ENCODE measurements at regions not wholly inside any gene's neighbourhood (a gene's known extent, or its start where the extent isn't known, plus 50 kb on each side); places are given as distances from the start of the nearest gene placed in this dataset.

GRCh38 chr10:110355141-110355831, 50.6 kb upstream of the SMNDC1 start:
- Mint-ChIP-seq H3K4me1 (peaks cover 83% of the 10 kb centered on the region), H3K36me3 (peaks cover 25% of the 10 kb centered on the region), H3K9me3 (no peaks in the 10 kb centered on the region), H3K27ac (peak overlapping the region; percentile 97), H3K4me3 (peak overlapping the region; percentile 82)
- ATAC-seq (no peak), DNase-seq (ENCODE audit: low spot score in 2 of 2) (peak in 1 of 2 donors; percentile 60)

- peaks cover 25% of the 10 kb centered on the region for H3K36me3 Mint-ChIP-seq
These were observed 51.4 kb upstream of the SMNDC1 start for GRCh38 chr10:110355922-110356627.

GRCh38 chr10:110356628-110357245, 52.0 kb upstream of the SMNDC1 start:
- DNase-seq (ENCODE audit: low spot score in 2 of 2) (peak; percentile 66 to 88), ATAC-seq (peak; percentile 75)
- Mint-ChIP-seq H3K9me3 (no peaks in the 10 kb centered on the region), H3K4me1 (peaks cover 91% of the 10 kb centered on the region), H3K27ac (peak overlapping the region; percentile 97), H3K4me3 (peak overlapping the region; percentile 82), H3K36me3 (peaks cover 25% of the 10 kb centered on the region)

More at GRCh38 chr10:110355922-110356627, 51.4 kb upstream of the SMNDC1 start:
- peak overlapping the region; percentile 82 for H3K4me3 Mint-ChIP-seq
- no peaks in the 10 kb centered on the region for H3K9me3 Mint-ChIP-seq
- peak in 1 of 2 donors; percentile 64 for DNase-seq (ENCODE audit: low spot score in 2 of 2)
- no peak for ATAC-seq
- peak overlapping the region; percentile 97 for H3K27ac Mint-ChIP-seq
- peaks cover 86% of the 10 kb centered on the region for H3K4me1 Mint-ChIP-seq

- no peaks in the 10 kb centered on the region for H3K9me3 Mint-ChIP-seq
- H3K27ac Mint-ChIP-seq, result peak overlapping the region; percentile 97
- peak overlapping the region; percentile 82 for H3K4me3 Mint-ChIP-seq
- DNase-seq (ENCODE audit: low spot score in 2 of 2), result peak; percentile 50 to 82
- peaks cover 92% of the 10 kb centered on the region for H3K4me1 Mint-ChIP-seq
- H3K36me3 Mint-ChIP-seq, result peaks cover 25% of the 10 kb centered on the region
- ATAC-seq, result peak; percentile 60
These were observed 52.6 kb upstream of the SMNDC1 start for GRCh38 chr10:110357252-110357780.

- Mint-ChIP-seq H3K27ac (peak overlapping the region; percentile 97), H3K4me3 (peak overlapping the region; percentile 82), H3K4me1 (peaks cover 89% of the 10 kb centered on the region), H3K9me3 (no peaks in the 10 kb centered on the region), H3K36me3 (peaks cover 25% of the 10 kb centered on the region)
- DNase-seq (ENCODE audit: low spot score in 2 of 2) (no peak), ATAC-seq (no peak)
These were observed 53.2 kb upstream of the SMNDC1 start for GRCh38 chr10:110357871-110358270.

- Mint-ChIP-seq H3K9me3 (no peaks in the 10 kb centered on the region), H3K4me1 (peaks cover 88% of the 10 kb centered on the region), H3K27ac (peak overlapping the region; percentile 97), H3K4me3 (peak overlapping the region; percentile 82), H3K36me3 (peaks cover 23% of the 10 kb centered on the region)
- DNase-seq (ENCODE audit: low spot score in 2 of 2) (no peak), ATAC-seq (no peak)
These were observed 53.6 kb upstream of the SMNDC1 start for GRCh38 chr10:110358278-110358677.

- Mint-ChIP-seq H3K27ac (peak overlapping the region; percentile 97), H3K4me3 (no peak overlapping the region), H3K9me3 (no peaks in the 10 kb centered on the region), H3K4me1 (peaks cover 88% of the 10 kb centered on the region), H3K36me3 (peaks cover 16% of the 10 kb centered on the region)
- ATAC-seq (no peak), DNase-seq (ENCODE audit: low spot score in 2 of 2) (no peak)
These were observed 54.3 kb upstream of the SMNDC1 start for GRCh38 chr10:110358869-110359629.

- no peaks in the 10 kb centered on the region for H3K9me3 Mint-ChIP-seq
- H3K4me1 Mint-ChIP-seq, result peaks cover 88% of the 10 kb centered on the region
- no peak overlapping the region for H3K4me3 Mint-ChIP-seq
- ATAC-seq (no peak), DNase-seq (ENCODE audit: low spot score in 2 of 2) (no peak)
- H3K27ac Mint-ChIP-seq, result no peak overlapping the region
- peaks cover 23% of the 10 kb centered on the region for H3K36me3 Mint-ChIP-seq
These were observed 56.2 kb upstream of the SMNDC1 start for GRCh38 chr10:110360857-110361474.

GRCh38 chr10:110361800-110362456, 57.2 kb upstream of the SMNDC1 start:
- Mint-ChIP-seq H3K27ac (no peak overlapping the region), H3K36me3 (peaks cover 16% of the 10 kb centered on the region), H3K4me1 (peaks cover 88% of the 10 kb centered on the region), H3K4me3 (peak overlapping the region; percentile 21), H3K9me3 (no peaks in the 10 kb centered on the region)
- DNase-seq (ENCODE audit: low spot score in 2 of 2), result no peak
- peak; percentile 73 for ATAC-seq

- H3K27ac Mint-ChIP-seq, result peak overlapping the region; percentile 78
- ATAC-seq (peak; percentile 4), DNase-seq (ENCODE audit: low spot score in 2 of 2) (no peak)
- H3K4me3 Mint-ChIP-seq, result peak overlapping the region; percentile 42
- H3K9me3 Mint-ChIP-seq, result no peaks in the 10 kb centered on the region
- H3K36me3 Mint-ChIP-seq, result peaks cover 9% of the 10 kb centered on the region
- peaks cover 88% of the 10 kb centered on the region for H3K4me1 Mint-ChIP-seq
These were observed 59.1 kb upstream of the SMNDC1 start for GRCh38 chr10:110363572-110364411.

- peaks cover 84% of the 10 kb centered on the region for H3K4me1 Mint-ChIP-seq
- H3K9me3 Mint-ChIP-seq, result no peaks in the 10 kb centered on the region
- DNase-seq (ENCODE audit: low spot score in 2 of 2) (no peak), ATAC-seq (peak; percentile 67)
- peak overlapping the region; percentile 78 for H3K27ac Mint-ChIP-seq
- H3K36me3 Mint-ChIP-seq, result peaks cover 9% of the 10 kb centered on the region
- H3K4me3 Mint-ChIP-seq, result peak overlapping the region; percentile 42
These were observed 59.8 kb upstream of the SMNDC1 start for GRCh38 chr10:110364531-110364937.

- DNase-seq (ENCODE audit: low spot score in 2 of 2) (no peak), ATAC-seq (peak; percentile 50)
- peak overlapping the region; percentile 26 for H3K4me3 Mint-ChIP-seq
- peaks cover 9% of the 10 kb centered on the region for H3K36me3 Mint-ChIP-seq
- H3K4me1 Mint-ChIP-seq, result peaks cover 78% of the 10 kb centered on the region
- no peaks in the 10 kb centered on the region for H3K9me3 Mint-ChIP-seq
- peak overlapping the region; percentile 78 for H3K27ac Mint-ChIP-seq
These were observed 60.8 kb upstream of the SMNDC1 start for GRCh38 chr10:110365356-110366143.

- peaks cover 68% of the 10 kb centered on the region for H3K4me1 Mint-ChIP-seq
- H3K9me3 Mint-ChIP-seq, result no peaks in the 10 kb centered on the region
- peak overlapping the region; percentile 78 for H3K27ac Mint-ChIP-seq
These were observed 61.9 kb upstream of the SMNDC1 start for GRCh38 chr10:110366635-110367034.

More at GRCh38 chr10:110366635-110367034, 61.9 kb upstream of the SMNDC1 start:
- ATAC-seq (no peak), DNase-seq (ENCODE audit: low spot score in 2 of 2) (no peak)
- Mint-ChIP-seq H3K36me3 (peaks cover 9% of the 10 kb centered on the region), H3K4me3 (no peak overlapping the region)

Data from stimulated activated effector memory CD8-positive, alpha-beta T cell treated with anti-CD3 and anti-CD28 coated beads, Interleukin-12 subunit alpha, Interleukin-12 subunit beta, amount 100 ng/mL, for 72 hours (primary cell).